CD4-positive, alpha-beta T cell treated with Interleukin-12 subunit alpha and Interleukin-12 subunit beta, for 1 hour (primary cell): ENCODE measurements at regions not wholly inside any gene's neighbourhood (a gene's known extent, or its start where the extent isn't known, plus 50 kb on each side); places are given as distances from the start of the nearest gene placed in this dataset.
"Not testable (repeated sequence)": the region's sequence is repeated elsewhere in the genome, so short reads cannot be mapped to it uniquely, and the experiment has no call there.

Source experiments
- DNase-seq: peaks from one replicate; pipeline ENCODE4 v3.0.0-alpha.2; 2020

DNA sequence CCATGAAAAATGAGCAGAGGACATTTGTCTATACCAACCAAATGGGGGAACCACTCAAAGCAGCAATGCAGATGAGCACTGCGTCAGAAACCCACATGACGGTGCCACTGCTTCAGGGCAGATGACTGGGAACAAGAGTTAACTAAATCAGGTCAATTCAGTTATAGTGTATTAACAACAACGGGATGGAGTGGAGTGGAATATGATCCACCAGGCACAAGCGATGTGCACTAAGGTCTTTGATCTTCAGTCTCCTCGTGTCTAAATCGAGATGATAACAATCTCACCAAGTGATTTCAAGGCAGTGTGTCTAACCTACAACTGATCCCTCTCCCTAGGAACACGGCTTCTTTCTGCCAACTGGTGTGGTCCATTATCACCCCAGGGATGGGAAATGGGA lies 269.0 kb downstream of the RAD51AP2 start:
- no peak for DNase-seq

DNA sequence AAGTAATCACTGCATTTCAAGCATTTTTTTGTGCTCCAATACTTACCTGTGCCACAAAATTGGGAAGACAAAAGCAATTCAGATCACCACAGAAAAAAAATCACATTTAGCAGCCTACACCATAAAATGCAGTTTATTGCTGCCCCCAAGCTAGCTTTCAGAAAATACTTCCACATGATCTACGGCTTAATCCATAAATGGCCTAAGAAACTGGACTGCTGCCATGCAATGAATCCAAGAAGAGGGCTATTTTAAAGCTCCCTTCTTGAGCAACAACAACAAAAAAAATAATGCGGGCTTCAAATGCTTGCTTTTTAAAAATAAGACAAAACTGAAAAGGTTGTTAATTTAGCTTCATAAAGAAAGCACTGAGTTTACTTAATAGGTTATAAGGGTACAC lies 272.3 kb downstream of the RAD51AP2 start:
- no peak for DNase-seq

DNA sequence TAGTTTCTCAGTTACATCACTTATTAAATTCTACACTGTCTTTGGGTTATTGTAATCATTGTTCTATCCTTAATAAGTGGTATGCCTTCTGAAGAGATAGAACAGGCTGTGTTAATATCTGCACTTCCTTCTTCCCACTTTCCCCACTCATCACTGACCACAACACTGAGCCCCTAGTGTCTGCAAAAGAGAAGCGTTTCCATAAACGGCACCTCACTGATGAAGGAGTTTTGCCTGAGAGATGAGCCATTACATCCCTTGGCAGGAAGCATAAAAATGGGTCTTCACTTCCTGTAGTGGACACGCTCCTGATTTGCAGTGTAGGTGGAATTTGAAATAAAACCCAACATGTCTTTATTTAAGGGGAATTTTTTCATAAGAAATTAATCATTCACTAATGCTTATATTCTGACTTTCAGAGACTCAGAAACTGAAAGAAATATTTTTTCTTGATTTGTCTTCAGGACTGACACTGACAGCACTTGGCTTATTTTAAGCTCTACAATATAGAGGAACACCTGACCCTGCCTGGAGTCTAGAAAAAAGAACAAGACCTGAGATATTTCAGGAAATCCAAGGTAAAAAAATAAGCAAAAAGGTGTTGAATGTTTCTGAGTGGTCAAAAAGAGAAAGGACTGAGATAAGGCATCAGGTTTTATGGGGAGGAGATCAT lies 275.3 kb downstream of the RAD51AP2 start:
- DNase-seq, result no peak

DNA sequence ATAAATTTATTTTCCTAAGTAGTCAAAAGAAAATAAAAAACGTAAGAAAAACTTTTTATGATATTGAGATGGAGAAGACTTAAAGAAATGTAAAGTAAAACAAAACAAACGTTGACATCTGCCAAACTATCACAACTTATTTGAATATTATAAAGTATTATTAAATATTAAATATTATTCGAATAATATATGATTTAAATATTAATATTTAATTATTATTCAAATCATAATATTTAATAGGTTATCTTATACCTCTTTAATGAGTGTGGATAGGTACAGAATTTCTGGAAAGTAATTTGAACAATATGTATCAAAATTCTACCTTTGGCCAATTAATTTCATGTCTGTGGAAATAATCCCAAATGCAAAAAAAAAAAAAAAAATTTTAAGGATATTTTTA lies 278.7 kb downstream of the RAD51AP2 start:
- no peak for DNase-seq

DNA sequence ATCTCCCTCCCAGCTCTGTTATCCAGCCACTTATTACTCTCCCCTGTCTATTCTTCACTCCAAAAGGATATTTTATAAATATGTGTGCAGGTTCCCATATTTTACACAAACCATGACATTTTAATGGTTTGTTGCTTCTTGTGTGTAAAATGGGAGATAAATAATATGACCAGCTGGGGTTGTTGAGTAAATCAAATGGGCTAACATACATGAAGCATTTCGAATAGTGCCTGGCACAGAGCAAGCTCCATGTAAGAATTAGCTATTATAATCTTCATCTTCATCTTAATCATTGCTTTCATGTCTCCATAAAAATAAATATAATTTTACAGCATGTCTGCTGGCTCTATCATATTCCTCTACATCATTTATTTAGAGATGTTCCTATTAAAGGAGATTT lies 283.1 kb downstream of the RAD51AP2 start:
- no peak for DNase-seq

DNA sequence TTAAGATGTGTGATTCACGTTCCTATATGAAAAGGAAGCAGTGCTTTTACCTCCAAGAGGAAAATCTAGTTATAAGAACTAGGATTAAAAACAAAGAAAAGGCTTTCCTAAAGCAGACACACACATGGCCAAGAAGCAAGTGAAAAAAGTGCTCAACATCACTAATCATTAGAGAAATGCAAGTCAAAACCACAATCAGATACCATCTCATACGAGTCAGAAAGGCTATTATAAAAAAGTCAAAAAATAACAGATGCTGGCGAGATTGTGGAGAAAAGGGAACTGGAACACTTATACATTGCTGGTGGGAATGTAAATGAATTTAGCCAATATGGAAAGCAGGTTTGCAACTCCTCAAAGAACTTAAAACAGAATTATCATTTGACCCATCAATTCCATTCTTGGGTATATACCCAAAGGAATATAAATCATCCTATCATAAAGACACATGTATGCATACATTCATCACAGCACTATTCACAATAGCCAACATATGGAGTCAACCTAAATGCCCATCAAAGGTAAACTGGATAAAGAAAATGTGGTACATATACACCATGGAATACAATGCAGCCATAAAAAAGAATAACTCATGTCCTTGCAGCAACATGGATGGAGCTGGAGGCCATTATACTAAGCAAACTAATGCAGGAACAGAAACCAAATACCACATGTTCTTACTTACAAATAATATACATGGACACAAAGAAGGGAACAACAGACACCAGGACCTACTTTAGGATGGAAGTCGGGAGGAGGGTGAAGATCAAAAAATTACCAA lies 285.3 kb downstream of the RAD51AP2 start:
- DNase-seq, result no peak

DNA sequence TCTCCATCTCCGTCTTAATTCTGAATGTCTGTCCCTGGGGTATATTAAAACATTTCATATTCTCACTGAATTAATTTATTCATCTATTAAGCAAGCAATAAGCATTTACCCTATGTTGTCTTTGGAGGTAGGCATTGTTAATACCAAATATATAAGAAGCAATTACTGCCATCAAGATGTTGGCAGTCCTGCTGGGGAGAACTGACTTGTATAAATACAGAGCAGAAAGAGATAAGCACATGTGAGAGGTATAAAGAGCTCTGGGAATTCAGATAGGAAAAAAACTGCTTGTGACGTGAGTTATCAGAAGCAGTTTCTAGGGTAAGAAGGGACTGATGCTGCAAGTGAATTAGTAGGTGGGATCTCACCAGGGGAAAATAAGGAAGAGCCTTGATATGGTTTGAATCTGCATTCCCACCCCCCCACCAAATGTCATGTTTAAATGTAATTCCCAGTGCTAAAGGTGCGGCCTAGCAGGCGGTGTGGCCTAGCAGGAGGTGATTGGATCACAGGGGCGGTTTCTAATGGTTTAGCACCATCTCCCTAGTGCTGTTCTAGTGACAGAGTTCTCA lies 286.8 kb downstream of the RAD51AP2 start:
- DNase-seq, result no peak

DNA sequence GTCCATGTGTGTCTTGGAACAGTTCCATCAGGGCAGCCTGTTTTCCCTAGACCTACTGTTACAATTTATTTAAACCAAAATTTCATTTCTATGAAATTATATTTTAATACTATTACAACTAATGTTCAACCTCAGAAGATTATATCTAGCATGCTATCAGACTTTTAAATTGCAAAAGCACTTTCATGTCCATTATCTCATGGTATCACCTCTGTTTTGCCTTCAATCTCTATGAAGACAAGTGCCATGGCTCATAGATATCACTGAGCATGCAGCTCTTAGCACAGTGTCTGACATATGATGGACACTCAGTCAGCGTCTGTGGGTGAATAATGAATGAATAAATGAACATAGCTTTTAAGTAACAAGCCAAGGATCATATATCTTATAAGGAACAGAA lies 288.8 kb downstream of the RAD51AP2 start:
- no peak for DNase-seq

DNA sequence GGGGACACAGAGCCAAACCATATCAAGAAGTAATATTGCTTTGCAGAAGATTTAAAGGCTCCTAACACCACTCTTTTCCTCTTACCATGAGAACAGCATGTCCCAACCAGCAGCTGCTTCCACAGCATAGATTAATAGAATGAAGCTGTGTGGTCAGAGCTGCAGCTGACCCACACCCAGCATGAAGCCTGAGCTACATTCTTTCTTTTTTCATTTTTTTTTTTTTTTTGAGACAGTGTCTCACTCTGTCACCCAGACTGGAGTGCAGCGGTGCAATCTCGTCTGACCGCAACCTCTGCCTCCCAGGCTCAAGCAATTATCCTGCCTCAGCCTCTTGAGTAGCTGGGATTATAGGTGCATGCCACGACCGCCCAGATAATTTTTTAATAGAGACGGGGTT lies 289.8 kb downstream of the RAD51AP2 start:
- DNase-seq, result no peak

DNA sequence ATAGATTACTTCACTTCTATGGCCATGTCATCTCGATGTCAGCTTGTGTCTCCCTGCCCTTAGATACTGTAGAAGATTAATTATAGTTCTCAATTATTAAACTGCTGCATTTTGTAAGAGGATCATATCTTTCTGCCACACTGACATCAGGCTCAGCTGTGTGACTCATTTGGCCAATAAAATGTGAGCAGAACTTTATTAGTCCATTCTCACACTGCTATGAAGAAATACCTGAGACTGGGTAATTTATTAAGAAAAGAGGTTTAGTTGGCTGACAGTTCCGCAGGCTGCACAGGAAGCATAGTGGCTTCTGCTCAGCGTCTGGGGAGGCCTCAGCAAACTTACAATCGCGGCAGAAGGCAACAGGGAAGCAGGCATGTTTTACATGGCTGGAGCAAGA lies 290.4 kb downstream of the RAD51AP2 start:
- DNase-seq, result no peak

DNA sequence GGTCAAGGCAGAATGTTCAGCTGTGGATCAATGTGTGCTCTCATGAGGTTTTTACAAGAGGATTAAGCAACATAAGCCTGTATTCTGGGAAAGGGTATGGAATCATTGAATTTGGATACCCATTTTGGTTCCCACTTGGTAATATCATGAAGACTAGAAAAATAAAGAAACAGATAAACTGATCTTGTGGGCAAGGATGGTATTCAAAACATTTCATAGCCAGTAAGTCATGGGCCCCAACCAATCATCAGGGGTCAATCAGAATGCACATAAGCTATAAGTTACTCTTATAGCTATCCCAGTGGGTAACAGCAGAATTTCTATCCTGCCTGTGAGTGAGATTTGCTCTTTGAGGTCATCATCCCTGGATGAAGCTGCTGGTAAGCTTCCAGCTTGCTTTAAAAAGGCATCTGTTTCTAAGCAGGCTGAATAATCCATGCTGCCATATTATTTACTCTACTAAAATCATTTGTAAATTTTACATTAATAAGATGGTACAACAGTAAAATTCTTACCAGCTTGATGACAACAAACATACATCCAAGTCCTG lies 291.2 kb downstream of the RAD51AP2 start:
- DNase-seq, result no peak

DNA sequence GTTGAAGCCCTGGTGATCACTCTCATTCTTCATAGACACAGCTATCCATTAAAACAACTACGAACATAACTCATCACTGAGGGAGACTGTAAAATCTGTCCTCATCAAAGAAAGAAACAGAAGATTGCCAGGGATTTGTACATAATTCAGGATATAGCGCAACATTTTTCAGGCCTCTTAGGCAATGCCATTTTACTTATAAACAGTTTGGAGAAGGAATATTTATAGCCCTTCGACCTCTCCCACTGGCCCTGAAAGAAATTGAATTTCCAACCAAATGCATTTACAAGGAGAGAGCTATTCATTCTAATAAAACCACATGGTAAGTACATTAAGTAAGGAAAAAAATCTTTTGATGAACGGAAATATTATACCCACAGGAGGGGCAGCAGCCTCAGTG lies 295.0 kb downstream of the RAD51AP2 start:
- DNase-seq, result no peak

DNA sequence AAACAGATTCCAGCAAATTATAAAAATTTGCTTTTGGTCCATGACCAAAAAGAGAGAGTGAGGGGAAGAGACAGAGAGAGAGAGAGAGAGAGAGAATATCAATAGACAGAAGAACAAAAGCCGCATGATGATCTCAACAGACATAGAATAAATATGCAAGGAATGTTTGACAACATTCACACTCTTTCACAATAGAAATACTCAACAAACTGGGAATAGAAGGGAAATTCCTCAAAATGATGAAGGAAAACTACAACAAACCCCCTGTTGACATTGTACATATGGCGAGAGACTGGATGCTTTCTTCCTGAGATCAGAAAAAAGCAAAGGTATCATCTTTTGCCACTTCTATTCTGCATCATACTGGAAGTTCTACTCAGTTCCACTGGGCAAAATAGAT lies 309.7 kb downstream of the RAD51AP2 start:
- DNase-seq, result no peak

DNA sequence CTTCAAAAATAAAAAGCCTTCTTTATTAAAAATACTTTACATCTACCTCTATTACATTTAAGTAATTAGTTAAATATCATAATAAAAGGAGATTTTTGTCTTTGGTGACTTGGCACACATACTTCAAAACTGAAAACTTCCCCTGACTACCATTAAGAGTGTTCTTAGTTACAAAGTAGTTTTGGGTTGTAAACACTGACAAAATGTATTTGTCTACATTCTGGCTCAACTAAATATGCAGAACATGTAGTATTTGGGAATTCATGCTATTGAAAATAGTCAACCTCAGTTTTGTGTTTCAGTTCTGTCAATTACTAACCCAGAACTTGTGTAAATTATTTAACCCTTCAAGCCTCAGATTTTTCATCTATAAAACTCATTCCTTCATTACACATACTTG lies 311.5 kb downstream of the RAD51AP2 start:
- no peak for DNase-seq

DNA sequence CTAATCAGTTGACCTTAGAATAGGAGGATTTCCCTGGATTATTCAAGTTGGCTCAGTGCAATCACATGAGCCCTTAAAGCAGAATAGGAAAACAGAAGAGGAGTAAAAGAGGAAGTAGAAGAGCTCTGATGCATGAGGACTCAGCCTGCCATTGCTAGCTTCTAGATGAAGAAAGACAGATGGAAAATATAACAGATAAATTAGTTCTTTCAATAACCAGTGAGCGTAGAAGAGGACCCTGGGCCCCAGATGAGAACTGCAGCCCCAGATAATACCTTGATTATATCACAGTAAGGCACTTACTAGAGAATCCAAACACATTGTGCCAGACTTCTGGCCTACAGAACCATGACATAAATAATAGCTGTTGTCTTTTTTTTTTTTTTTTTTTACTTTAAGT lies 314.0 kb downstream of the RAD51AP2 start:
- DNase-seq, result not testable (repeated sequence)

DNA sequence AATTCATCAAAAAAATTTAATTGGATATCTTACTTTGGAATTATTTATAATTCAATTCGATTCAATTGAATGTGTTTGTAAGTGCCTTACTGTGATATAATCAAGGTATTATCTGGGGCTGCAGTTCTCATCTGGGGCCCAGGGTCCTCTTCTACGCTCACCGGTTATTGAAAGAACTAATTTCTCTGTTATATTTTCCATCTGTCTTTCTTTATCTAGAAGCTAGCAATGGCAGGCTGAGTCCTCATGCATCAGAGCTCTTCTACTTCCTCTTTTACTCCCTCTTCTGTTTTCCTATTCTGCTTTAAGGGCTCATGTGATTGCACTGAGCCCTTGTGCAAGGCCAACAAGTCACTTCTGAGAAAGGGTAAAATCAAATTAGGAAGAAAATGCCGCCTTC lies 315.6 kb downstream of the RAD51AP2 start:
- DNase-seq, result not testable (repeated sequence)

DNA sequence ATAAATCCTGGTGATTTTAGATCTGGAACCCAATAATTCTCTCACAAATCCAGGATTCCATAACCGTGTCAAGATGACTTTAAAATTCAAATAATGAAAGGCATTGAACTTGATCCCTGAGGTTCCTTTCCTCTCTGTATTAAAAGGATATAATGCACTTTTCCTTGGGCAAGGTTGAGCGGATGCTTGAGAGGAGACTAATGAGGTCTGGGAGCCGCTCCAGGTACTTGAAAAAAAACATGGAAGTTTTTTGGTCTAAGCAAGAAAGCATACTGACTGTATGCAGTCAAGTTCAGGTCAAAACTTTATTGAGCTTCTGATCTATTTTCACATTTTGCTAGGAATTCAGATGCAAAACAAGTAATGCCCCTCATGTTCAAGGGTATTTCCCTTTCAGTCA lies 318.5 kb downstream of the RAD51AP2 start:
- no peak for DNase-seq

DNA sequence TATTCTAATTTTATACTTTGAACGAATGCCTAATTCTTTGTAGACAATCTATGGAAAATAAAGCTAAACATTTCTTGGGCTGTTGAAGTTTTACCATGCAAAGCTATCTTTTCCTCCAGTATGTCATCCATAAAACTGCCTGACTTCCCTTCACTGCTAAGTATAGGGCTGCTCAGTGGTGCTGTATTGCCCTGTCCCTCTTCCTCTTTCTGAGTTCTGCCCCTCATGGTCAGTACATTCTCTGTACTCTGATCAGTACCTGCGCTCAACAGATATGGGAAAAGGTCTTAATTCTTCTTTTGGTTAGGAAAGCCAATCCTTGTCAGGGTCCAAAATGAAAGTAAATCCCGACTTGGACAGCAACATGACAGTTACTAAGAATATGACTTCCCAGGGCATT lies 321.9 kb downstream of the RAD51AP2 start:
- DNase-seq, result no peak

DNA sequence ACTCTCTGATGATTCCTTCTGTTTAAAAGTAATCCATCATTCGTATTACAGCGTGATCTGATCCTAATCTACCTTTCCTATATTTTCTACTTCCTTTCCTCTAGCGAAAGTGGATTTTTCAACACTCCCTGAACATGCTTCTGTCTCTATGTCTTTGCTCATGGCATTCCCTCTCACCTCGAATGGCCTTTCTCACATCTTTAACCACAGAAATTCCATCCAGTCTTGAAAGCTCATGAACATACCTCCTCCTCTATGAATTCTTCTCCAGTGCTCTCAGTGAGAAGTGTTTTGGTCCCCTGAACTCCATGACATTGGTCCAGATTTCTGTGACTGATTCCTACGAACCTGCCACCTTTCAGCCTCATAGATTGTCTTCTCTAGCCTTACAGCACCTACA lies 323.2 kb downstream of the RAD51AP2 start:
- DNase-seq, result no peak

DNA sequence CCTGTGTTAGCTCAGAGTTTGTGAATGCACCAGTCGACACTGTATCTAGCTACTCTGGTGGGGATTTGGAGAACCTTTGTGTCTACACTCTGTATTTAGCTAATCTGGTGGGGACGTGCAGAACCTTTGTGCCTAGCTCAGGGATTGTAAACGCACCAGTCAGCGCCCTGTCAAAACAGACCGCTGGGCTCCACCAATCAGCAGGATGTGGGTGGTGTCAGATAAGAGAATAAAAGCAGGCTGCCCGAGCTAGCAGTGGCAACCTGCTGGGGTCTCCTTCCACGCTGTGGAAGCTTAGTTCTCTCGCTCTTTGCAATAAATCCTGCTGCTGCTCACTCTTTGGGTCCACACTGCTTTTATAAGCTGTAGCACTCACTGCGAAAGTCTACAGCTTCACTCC lies 324.2 kb downstream of the RAD51AP2 start:
- DNase-seq, result no peak

DNA sequence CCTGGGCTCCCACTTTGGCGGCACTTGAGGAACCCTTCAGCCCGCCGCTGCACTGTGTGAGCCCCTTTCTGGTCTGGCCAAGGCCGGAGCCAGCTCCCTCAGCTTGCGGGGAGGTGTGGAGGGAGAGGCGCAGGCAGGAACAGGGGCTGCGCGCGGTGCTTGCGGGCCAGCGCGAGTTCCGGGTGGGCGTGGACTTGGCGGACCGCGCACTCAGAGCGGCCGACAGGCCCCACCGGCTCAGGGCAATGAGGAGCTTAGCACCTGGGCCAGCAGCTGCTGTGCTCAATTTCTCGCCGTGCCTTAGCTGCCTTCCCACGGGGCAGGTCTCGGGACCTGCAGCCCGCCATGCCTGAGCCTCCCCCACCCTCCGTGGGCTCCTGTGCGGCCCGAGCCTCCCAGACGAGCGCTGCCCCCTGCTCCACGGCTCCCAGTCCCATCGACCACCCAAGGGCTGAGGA lies 324.8 kb downstream of the RAD51AP2 start:
- DNase-seq, result not testable (repeated sequence)

DNA sequence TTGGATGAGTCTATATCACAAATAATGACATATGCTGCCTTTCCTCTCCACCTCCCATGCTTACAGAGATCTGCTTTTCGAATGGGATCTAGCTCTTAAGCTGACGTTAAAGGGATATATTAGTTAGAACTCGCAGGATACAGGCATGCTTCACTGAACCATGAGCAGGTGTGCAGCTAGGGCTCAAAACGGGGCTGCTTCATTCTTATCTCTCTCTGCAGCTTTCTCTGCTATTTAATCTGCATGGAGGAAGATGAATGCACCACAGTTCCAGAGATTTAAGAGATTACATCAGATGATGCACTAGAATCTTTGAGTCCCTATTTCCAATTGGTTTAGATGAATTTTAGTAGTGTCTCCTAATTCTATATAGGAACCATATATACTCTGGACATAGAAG lies 327.0 kb downstream of the RAD51AP2 start:
- DNase-seq, result no peak

DNA sequence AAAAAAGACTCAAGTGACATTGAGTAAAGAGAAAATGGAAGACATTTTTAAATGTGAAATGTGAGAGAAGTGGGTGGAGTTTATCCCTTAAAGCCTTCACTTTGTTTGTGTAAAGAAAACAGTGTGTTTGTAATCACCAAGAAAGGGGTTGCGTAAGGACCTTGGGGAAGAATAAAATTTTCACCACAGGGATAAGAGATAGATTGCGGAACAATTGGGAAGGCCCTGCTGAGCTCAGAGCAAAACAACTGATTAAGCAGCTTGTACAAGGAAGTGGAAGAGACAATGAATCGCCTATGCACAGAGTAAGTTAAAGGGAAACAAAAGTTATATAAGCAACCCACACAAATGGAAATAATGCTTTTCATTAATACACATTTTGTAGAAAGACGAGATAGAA lies 327.7 kb downstream of the RAD51AP2 start:
- DNase-seq, result no peak

DNA sequence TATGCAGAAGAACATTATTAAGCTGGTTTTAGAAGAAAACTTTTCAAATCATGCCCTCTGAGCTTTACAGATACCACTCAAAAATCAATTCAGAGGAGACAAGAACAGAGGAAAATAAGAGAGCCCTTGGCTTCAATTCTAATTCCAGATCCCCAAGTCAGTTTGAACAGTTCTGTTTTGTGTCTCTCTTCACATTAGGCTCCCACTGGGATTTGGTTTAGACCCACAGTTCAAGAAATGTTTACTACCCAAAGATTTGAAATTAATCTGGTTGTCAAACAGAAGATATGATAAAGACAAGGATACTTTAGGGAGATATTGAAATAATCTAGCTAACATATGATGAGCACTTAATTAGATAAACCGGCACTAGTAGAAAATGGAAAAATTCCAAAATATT lies 329.5 kb downstream of the RAD51AP2 start:
- no peak for DNase-seq
